HCT116 (cell line): ENCODE measurements at regions not wholly inside any gene's neighbourhood (a gene's known extent, or its start where the extent isn't known, plus 50 kb on each side); places are given as distances from the start of the nearest gene placed in this dataset.
"Not testable (repeated sequence)": the region's sequence is repeated elsewhere in the genome, so short reads cannot be mapped to it uniquely, and the experiment has no call there.

Source experiments
- CEBPB ChIP-seq: IDR thresholded peaks from 2 replicates; pipeline ENCODE4 v1.6.1; 2012; ENCODE audit warnings: low read depth
- EZH2 ChIP-seq: fragments of 200-600 bp; sonication (generic); IDR thresholded peaks from 2 replicates; pipeline ENCODE4 v1.6.1; 2017; ENCODE audit warnings: antibody characterized with exemption, mixed run types
- POLR2A ChIP-seq: IDR thresholded peaks from 2 replicates; pipeline ENCODE4 v1.7.0; 2011; ENCODE audit warnings: borderline replicate concordance; ENCODE audit not compliant: insufficient read depth, insufficient read length; ENCODE audit errors: extremely low read depth
- POLR2AphosphoS5 ChIP-seq: IDR thresholded peaks from 2 replicates; pipeline ENCODE4 v1.6.1; 2011; ENCODE audit warnings: mild to moderate bottlenecking, low read depth, low read length, moderate library complexity
- RAD21 ChIP-seq: IDR thresholded peaks from 2 replicates; pipeline ENCODE4 v1.6.1; 2012; ENCODE audit warnings: low read depth, mild to moderate bottlenecking
- TF ChIP-seq, protein P1 (sequence below), 3 experiments: fragments of 200-600 bp in 1 of 3; sonication (generic) in 1 of 3; IDR thresholded peaks in 2 of 3; conservative IDR thresholded peaks in 1 of 3; 2 replicates each; pipeline ENCODE4 v1.5.1; 2012 to 2017; ENCODE audit warnings: low read depth in 2 of 3, low read length in 2 of 3, antibody characterized with exemption in 1 of 3, borderline replicate concordance in 1 of 3, control low read depth in 1 of 3, mild to moderate bottlenecking in 1 of 3, mixed read lengths in 1 of 3, mixed run types in 1 of 3, moderate library complexity in 1 of 3; ENCODE audit not compliant: insufficient read depth in 1 of 3
- TF ChIP-seq, protein P2 (sequence below): IDR thresholded peaks from 2 replicates; pipeline ENCODE4 v1.6.1; 2012
- TF ChIP-seq, protein P3 (sequence below): IDR thresholded peaks from 2 replicates; pipeline ENCODE4 v1.6.1; 2012

DNA sequence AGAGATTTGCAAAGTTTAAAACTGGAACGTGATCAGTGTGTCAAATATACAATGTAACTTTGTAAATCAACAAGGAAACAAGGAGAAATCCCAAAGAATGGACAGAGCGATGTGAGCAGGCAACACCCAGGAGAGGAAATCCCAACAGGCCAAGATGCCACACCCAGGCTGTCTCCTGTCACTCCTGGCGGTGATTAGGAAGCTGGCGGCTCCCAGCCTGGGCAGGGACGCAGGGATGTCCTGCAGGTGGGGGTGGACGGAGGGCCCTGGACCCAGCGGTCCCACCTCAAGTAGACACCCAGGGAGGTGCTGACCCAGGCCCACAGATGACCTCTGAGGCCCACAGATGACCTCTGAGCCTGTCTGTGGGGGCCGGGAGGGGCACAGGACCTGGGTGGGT, 271.1 kb upstream of the SFSWAP start:
- TF ChIP-seq, protein P1, sequence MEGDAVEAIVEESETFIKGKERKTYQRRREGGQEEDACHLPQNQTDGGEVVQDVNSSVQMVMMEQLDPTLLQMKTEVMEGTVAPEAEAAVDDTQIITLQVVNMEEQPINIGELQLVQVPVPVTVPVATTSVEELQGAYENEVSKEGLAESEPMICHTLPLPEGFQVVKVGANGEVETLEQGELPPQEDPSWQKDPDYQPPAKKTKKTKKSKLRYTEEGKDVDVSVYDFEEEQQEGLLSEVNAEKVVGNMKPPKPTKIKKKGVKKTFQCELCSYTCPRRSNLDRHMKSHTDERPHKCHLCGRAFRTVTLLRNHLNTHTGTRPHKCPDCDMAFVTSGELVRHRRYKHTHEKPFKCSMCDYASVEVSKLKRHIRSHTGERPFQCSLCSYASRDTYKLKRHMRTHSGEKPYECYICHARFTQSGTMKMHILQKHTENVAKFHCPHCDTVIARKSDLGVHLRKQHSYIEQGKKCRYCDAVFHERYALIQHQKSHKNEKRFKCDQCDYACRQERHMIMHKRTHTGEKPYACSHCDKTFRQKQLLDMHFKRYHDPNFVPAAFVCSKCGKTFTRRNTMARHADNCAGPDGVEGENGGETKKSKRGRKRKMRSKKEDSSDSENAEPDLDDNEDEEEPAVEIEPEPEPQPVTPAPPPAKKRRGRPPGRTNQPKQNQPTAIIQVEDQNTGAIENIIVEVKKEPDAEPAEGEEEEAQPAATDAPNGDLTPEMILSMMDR (IDR thresholded peaks at IDR 0.05 in 2 of 3, conservative IDR thresholded peaks at IDR 0.05 in 1 of 3; ENCODE audit: borderline replicate concordance in 1 of 3, insufficient read depth in 1 of 3, low read depth in 2 of 3, low read length in 2 of 3), result not testable (repeated sequence)
- TF ChIP-seq, protein P2, sequence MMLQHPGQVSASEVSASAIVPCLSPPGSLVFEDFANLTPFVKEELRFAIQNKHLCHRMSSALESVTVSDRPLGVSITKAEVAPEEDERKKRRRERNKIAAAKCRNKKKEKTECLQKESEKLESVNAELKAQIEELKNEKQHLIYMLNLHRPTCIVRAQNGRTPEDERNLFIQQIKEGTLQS, result not testable (repeated sequence)
- TF ChIP-seq EZH2, RAD21, POLR2A, CEBPB, POLR2AphosphoS5: not testable (repeated sequence)
- TF ChIP-seq, protein P3, sequence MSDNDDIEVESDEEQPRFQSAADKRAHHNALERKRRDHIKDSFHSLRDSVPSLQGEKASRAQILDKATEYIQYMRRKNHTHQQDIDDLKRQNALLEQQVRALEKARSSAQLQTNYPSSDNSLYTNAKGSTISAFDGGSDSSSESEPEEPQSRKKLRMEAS, result not testable (repeated sequence)
